Panc1 (cell line): ENCODE measurements at regions not wholly inside any gene's neighbourhood (a gene's known extent, or its start where the extent isn't known, plus 50 kb on each side); places are given as distances from the start of the nearest gene placed in this dataset.

Experiments used
- ATAC-seq: fragments of 200-7000 bp; cut with Tn5 transposase; 2 replicates; pipeline ENCODE4 v1.9.1; 2020; ENCODE audit warnings: mild to moderate bottlenecking, moderate library complexity
- BruUV-seq: library from RNA; stranded (reverse); fragments of 400-500 nt; replicated peaks from 2 replicates; lab custom pipeline; 2021; lab: Mats Ljungman, UMichigan
- CTCF ChIA-PET: fragments of 300-600 bp; sonication (Branson Sonifier 250); formaldehyde crosslinking; loops from one replicate; lab custom pipeline; 2022; ENCODE audit warnings: antibody characterized with exemption; lab: Charles Lee
- POLR2A ChIA-PET: fragments of 300-600 bp; sonication (Branson Sonifier 250); formaldehyde crosslinking; loops from one replicate; lab custom pipeline; 2022; ENCODE audit warnings: antibody characterized with exemption; lab: Charles Lee
- DNase-seq: peaks from one replicate; pipeline ENCODE4 v3.0.0-alpha.2; 2010; ENCODE audit warnings: low read depth, low spot score
- H3K27ac ChIP-seq: 2 replicates; pipeline ENCODE4 v1.5.1; 2011; ENCODE audit warnings: mild to moderate bottlenecking, low read length, inconsistent platforms
- H3K27me3 ChIP-seq: fragments of 200-500 bp; sonication (Bioruptor generic); 2 replicates; pipeline ENCODE4 v1.6.0; 2014; ENCODE audit warnings: low read length, inconsistent platforms; ENCODE audit not compliant: control insufficient read depth, insufficient read depth
- H3K36me3 ChIP-seq: fragments of 200-500 bp; sonication (Bioruptor generic); 2 replicates; pipeline ENCODE4 v1.5.1; 2014; ENCODE audit warnings: inconsistent platforms, mild to moderate bottlenecking, low read length, moderate library complexity; ENCODE audit not compliant: control insufficient read depth, insufficient read depth
- H3K4me1 ChIP-seq: 2 replicates; pipeline ENCODE4 v1.5.1; 2011; ENCODE audit warnings: inconsistent platforms, mild to moderate bottlenecking, low read length, moderate library complexity; ENCODE audit not compliant: control insufficient read depth, insufficient read depth
- H3K4me3 ChIP-seq, 2 experiments: 2 replicates each; pipeline ENCODE4 v1.5.1; 2011 to 2012; ENCODE audit warnings: low read depth in 2 of 2, low read length in 2 of 2, mild to moderate bottlenecking in 2 of 2, inconsistent platforms in 1 of 2, moderate library complexity in 1 of 2
- H3K9me3 ChIP-seq: fragments of 200-500 bp; sonication (Bioruptor generic); 2 replicates; pipeline ENCODE4 v1.5.1; 2014; ENCODE audit warnings: low read depth, mild to moderate bottlenecking, inconsistent platforms, low read length, moderate library complexity; ENCODE audit not compliant: control insufficient read depth, insufficient read depth
- CTCF ChIP-seq: fragments of 450-650 bp; IDR thresholded peaks from 2 replicates; pipeline ENCODE4 v1.5.1; 2017; ENCODE audit warnings: mild to moderate bottlenecking
- POLR2AphosphoS5 ChIP-seq: IDR thresholded peaks from 2 replicates; pipeline ENCODE4 v1.6.1; 2012; ENCODE audit warnings: mild to moderate bottlenecking, low read depth, low read length, moderate library complexity
- REST ChIP-seq, 2 experiments: IDR thresholded peaks; 2 replicates each; pipeline ENCODE4 v1.6.1; 2011 to 2012; ENCODE audit warnings: low read depth in 2 of 2, control low read depth in 1 of 2, low read length in 1 of 2, mild to moderate bottlenecking in 1 of 2, moderate library complexity in 1 of 2; ENCODE audit not compliant: insufficient read depth in 1 of 2
- SIN3A ChIP-seq: IDR thresholded peaks from 2 replicates; pipeline ENCODE4 v1.6.1; 2012; ENCODE audit warnings: low read depth, mild to moderate bottlenecking, low read length, moderate library complexity, borderline replicate concordance; ENCODE audit not compliant: insufficient read depth
- TCF7L2 ChIP-seq: IDR thresholded peaks from 2 replicates; pipeline ENCODE4 v1.6.1; 2011; ENCODE audit warnings: mild to moderate bottlenecking, low read depth, low read length, inconsistent platforms
- in situ Hi-C: cut with HindIII; loops from 2 replicates; pipeline ENCODE4 v1.10.0; 2016; ENCODE audit warnings: low sequenced_read_pairs, low pct_unique_long_range_greater_than_20kb
- intact Hi-C: fragments of 100-400 bp; cut with micrococcal nuclease; formaldehyde crosslinking; loops from one replicate; pipeline ENCODE4 v1.10.0; 2022; ENCODE audit not compliant: unreplicated experiment

GRCh38 chr15:38171973-38172372 is 80.7 kb upstream of the SPRED1 start:
- Histone ChIP-seq H3K27ac (no peak overlapping the region), H3K36me3 (no peaks in the 10 kb centered on the region), H3K4me1 (no peaks in the 10 kb centered on the region), H3K4me3 (no peak overlapping the region), H3K9me3 (no peaks in the 10 kb centered on the region), H3K27me3 (peaks cover 4% of the 10 kb centered on the region)
- TF ChIP-seq REST (IDR thresholded peaks at IDR 0.05; ENCODE audit: insufficient read depth in 1 of 2, low read depth in 2 of 2, low read length in 1 of 2) (no peak), SIN3A (no peak), TCF7L2 (no peak), CTCF (no peak), POLR2AphosphoS5 (no peak)
- POLR2A ChIA-PET, result no interaction called here
- no TSS peak for BruUV-seq
- ATAC-seq, result no peak
- intact Hi-C loops (no loop called here), in situ Hi-C loops (no loop called here)
- DNase-seq, result no peak
- CTCF ChIA-PET, result no interaction called here

GRCh38 chr15:38174691-38175090 is 77.9 kb upstream of the SPRED1 start:
- ChIA-PET CTCF (no interaction called here), POLR2A (no interaction called here)
- H3K9me3 ChIP-seq, result no peaks in the 10 kb centered on the region
- H3K4me3 ChIP-seq, result no peak overlapping the region
- in situ Hi-C loops (no loop called here), intact Hi-C loops (no loop called here)
- H3K4me1 ChIP-seq, result no peaks in the 10 kb centered on the region
- DNase-seq, result no peak
- no peak for ATAC-seq
- TF ChIP-seq POLR2AphosphoS5 (no peak), REST (IDR thresholded peaks at IDR 0.05; ENCODE audit: insufficient read depth in 1 of 2, low read depth in 2 of 2, low read length in 1 of 2) (no peak), SIN3A (no peak), TCF7L2 (no peak), CTCF (no peak)
- H3K27ac ChIP-seq, result no peak overlapping the region
- BruUV-seq, result no TSS peak
- H3K27me3 ChIP-seq, result peaks cover 6% of the 10 kb centered on the region
- H3K36me3 ChIP-seq, result no peaks in the 10 kb centered on the region
